ENCODE measurements at regions not wholly inside any gene's neighbourhood (a gene's known extent, or its start where the extent isn't known, plus 50 kb on each side); places are given as distances from the start of the nearest gene placed in this dataset.
A peak's percentile ranks its signal among the peaks of the same experiment; 100 is the strongest.

DNA sequence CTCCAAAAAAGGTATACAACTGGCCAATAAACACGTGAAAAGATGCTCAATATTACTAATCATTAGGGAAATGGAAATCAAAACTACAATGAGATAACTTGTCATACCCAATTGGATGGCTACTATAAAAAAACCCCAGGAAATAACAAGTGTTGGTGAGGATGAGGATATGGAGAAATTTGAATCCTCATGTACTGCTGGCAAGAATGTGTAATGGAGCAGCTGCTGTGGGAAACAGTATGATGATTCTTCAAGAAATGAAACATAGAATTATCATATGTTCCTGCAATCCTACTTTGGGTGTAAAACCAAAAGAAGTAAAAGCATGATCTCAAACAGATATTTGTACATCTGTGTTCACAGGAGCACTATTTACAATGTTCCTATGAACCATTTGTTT is 67.4 kb downstream of the RPLP1 start:
- no peak for DNase-seq (ENCODE audit: low read depth, low spot score)
- ChIA-PET POLR2A (no interaction called here), CTCF (interaction anchor here (1.1 to 3.3 kb wide), 5 partner anchors 11 to 968 kb away, joined by 4 to 27 read pairs (median 5); no protein-coding TSS in a partner anchor)
- no peak overlapping the region for H3K4me3 ChIP-seq (ENCODE audit: low read depth, low read length)
- TF ChIP-seq, protein P1, sequence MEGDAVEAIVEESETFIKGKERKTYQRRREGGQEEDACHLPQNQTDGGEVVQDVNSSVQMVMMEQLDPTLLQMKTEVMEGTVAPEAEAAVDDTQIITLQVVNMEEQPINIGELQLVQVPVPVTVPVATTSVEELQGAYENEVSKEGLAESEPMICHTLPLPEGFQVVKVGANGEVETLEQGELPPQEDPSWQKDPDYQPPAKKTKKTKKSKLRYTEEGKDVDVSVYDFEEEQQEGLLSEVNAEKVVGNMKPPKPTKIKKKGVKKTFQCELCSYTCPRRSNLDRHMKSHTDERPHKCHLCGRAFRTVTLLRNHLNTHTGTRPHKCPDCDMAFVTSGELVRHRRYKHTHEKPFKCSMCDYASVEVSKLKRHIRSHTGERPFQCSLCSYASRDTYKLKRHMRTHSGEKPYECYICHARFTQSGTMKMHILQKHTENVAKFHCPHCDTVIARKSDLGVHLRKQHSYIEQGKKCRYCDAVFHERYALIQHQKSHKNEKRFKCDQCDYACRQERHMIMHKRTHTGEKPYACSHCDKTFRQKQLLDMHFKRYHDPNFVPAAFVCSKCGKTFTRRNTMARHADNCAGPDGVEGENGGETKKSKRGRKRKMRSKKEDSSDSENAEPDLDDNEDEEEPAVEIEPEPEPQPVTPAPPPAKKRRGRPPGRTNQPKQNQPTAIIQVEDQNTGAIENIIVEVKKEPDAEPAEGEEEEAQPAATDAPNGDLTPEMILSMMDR (IDR thresholded peaks at IDR 0.05; ENCODE audit: insufficient read depth, low read length, missing control alignments): no peak

DNA sequence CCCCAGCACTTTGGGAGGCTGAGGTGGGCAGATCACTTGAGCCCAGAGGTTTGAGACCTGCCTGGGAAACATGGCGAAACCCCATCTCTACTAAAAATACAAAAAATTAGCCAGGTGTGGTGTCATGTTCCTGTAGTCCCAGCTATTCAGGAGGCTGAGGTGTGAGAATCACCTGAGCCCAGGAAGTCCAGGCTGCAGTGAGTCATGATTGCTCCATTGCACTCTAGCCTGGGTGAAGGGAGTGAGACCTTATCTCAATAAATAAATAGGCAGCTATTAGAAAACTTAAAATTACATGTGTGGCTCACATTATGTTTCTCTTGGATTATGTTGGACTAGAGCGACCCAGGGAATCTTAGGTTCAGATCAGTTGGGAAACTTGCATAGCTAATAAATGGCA is 69.7 kb downstream of the RPLP1 start:
- ChIA-PET POLR2A (no interaction called here), CTCF (interaction anchor here (0.9 to 3.3 kb wide), 15 partner anchors 9 to 965 kb away, joined by 3 to 27 read pairs (median 4); no protein-coding TSS in a partner anchor)
- no peak for DNase-seq (ENCODE audit: low read depth, low spot score)
- H3K4me3 ChIP-seq (ENCODE audit: low read depth, low read length): no peak overlapping the region
- TF ChIP-seq, protein P1 (IDR thresholded peaks at IDR 0.05; ENCODE audit: insufficient read depth, low read length, missing control alignments): no peak

DNA sequence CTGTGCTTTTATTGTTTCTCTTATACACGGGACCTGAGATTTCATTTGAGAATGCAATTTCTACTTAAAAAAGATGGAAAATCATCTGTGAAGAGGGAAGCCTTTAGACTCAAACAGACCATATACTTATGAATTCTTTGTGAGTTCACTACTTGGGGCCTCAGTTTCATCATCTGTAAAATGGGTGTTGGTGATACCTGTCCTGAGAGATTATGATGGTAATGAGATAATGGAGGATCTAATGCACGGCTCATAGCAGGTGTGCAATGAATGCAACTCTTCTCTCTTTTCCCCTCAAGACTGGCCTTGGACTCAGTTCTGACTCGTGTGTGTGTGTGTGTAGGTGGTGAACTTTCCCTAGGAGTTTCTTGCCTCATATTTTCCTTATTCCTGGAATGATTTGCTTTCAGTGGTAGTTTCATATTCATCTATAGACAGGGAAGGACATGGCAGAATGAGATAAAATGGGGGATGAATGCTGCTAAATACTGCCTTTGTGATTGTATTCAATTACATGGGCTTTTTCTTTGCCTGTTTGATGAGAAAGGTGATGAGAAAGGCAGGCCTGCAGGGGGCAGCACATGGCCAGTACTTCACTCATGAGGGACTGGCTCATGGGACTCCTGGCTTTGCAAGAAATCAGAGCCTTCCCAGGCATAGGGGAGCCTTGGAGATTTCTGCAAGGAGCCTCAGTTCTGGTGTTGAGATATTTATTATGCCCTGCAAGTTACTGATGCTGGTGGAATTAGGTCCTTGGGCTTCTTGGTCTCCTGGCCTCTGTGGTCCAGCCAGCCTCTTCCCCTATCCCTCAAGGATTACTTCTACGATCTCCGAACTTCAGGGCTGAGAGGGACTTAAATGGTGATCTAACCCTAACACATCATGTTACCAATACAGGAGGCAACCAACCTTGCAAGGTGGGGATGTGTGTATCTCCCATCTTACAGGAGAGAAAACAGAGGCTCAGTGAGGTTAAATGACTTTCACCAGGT is 70.7 kb downstream of the RPLP1 start:
- DNase-seq (ENCODE audit: low read depth, low spot score): peak; percentile 23
- TF ChIP-seq, protein P1 (IDR thresholded peaks at IDR 0.05; ENCODE audit: insufficient read depth, low read length, missing control alignments): peak; percentile 85
- ChIA-PET POLR2A (interaction anchor here (0.6 kb wide), 1 partner anchor 51 kb away, joined by 3 read pairs; no protein-coding TSS in a partner anchor), CTCF (interaction anchor here (0.7 to 3.3 kb wide), 23 partner anchors 8 to 965 kb away, joined by 3 to 27 read pairs (median 4); no protein-coding TSS in a partner anchor)
- H3K4me3 ChIP-seq (ENCODE audit: low read depth, low read length): no peak overlapping the region

DNA sequence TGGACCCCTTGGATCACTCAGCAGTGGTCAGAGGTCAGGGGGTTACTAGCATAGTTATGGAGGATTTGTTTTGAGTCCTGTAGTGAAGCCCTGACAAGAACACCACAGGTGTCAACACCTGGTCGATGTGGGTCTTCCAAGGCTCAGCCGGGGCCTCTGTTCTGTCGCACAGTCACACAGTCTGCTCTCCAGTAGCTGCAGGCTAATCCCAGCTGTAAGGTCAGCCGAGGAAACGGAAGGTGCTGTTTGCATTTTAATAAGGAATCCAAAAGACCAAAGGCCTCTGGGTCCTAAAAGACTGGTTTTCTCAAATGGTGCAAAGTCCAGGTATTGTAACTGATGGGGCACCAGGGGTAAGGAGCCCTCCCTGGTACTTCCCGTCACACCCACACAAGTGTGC is 71.7 kb downstream of the RPLP1 start:
- CTCF ChIA-PET: interaction anchor here (0.9 to 2.3 kb wide), 12 partner anchors 8 to 964 kb away, joined by 3 to 12 read pairs (median 4); no protein-coding TSS in a partner anchor
- TF ChIP-seq, protein P1 (IDR thresholded peaks at IDR 0.05; ENCODE audit: insufficient read depth, low read length, missing control alignments): no peak
- no peak for DNase-seq (ENCODE audit: low read depth, low spot score)
- H3K4me3 ChIP-seq (ENCODE audit: low read depth, low read length): no peak overlapping the region
- POLR2A ChIA-PET: interaction anchor here (0.6 kb wide), 1 partner anchor 50 kb away, joined by 3 read pairs; no protein-coding TSS in a partner anchor

DNA sequence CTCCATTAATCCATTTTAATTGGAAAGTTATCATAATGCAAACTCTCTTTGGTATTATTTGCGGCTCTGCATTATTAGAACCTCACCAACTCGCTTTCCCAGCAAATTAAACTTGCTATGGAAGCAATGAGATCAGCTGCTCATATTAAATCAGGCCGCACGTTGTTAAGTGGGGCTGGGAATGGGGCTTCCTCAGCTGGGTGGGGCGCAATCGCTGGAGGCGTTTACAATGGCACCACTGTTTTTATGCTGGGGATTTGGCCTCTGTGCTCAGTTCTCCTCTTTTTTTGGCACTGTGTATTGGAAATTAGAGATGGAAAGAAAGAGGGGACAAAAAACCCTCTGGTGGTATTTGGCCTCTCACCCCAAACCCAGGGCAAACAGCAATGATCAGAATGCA is 72.2 kb downstream of the RPLP1 start:
- TF ChIP-seq, protein P1 (IDR thresholded peaks at IDR 0.05; ENCODE audit: insufficient read depth, low read length, missing control alignments): no peak
- DNase-seq (ENCODE audit: low read depth, low spot score): no peak
- ChIA-PET CTCF (interaction anchor here (0.5 to 2.3 kb wide), 5 partner anchors 8 to 963 kb away, joined by 3 to 12 read pairs (median 7); no protein-coding TSS in a partner anchor), POLR2A (no interaction called here)
- H3K4me3 ChIP-seq (ENCODE audit: low read depth, low read length): no peak overlapping the region

DNA sequence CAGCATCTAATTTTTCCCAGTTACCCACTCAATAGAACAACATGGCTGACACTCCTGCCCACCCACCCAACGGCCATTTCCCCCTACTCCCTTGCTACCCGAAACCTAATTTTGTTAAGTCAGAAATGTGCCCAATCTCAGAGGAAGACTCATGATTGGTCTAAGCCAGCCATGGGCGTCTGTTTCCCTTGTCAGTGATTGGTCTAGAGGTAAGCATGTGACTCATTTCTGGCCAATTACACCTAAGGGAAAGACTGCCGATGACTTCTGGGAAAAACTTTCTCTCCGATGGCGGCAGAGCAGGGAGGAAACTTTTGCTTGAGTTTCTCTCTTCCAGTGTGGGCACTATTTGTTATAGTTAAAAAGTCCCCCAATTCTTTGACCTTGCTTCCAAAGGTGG is 72.9 kb downstream of the RPLP1 start:
- H3K4me3 ChIP-seq (ENCODE audit: low read depth, low read length): no peak overlapping the region
- CTCF ChIA-PET: interaction anchor here (2.3 kb wide), 2 partner anchors 30 to 963 kb away, joined by 7 to 12 read pairs; no protein-coding TSS in a partner anchor
- no peak for DNase-seq (ENCODE audit: low read depth, low spot score)
- TF ChIP-seq, protein P1 (IDR thresholded peaks at IDR 0.05; ENCODE audit: insufficient read depth, low read length, missing control alignments): no peak
- POLR2A ChIA-PET: no interaction called here
